Calu3 (cell line): ENCODE measurements at regions not wholly inside any gene's neighbourhood (a gene's known extent, or its start where the extent isn't known, plus 50 kb on each side); places are given as distances from the start of the nearest gene placed in this dataset.

Experiments used
- BruUV-seq: library from RNA; stranded (reverse); fragments of 400-500 nt; replicated peaks from 2 replicates; lab custom pipeline; 2021; lab: Mats Ljungman, UMichigan
- CTCF ChIA-PET: fragments of 300-600 bp; sonication (Branson Sonifier 250); formaldehyde crosslinking; loops from one replicate; lab custom pipeline; 2022; ENCODE audit warnings: antibody characterized with exemption; lab: Charles Lee
- DNase-seq: peaks from one replicate; pipeline ENCODE4 v3.0.0; 2022
- H3K27ac Mint-ChIP-seq: one replicate; pipeline ENCODE4 v1.8.0; 2022; ENCODE audit warnings: mixed read lengths; ENCODE audit not compliant: unreplicated experiment
- H3K27me3 Mint-ChIP-seq: one replicate; pipeline ENCODE4 v1.8.0; 2022; ENCODE audit warnings: mixed read lengths; ENCODE audit not compliant: unreplicated experiment
- H3K36me3 Mint-ChIP-seq: one replicate; pipeline ENCODE4 v1.8.0; 2022; ENCODE audit warnings: mild to moderate bottlenecking, moderate library complexity, mixed read lengths; ENCODE audit not compliant: insufficient read depth, unreplicated experiment
- H3K4me1 Mint-ChIP-seq: one replicate; pipeline ENCODE4 v1.8.0; 2022; ENCODE audit warnings: mild to moderate bottlenecking, low read depth, mixed read lengths; ENCODE audit not compliant: unreplicated experiment
- H3K4me3 Mint-ChIP-seq: one replicate; pipeline ENCODE4 v1.8.0; 2022; ENCODE audit warnings: mild to moderate bottlenecking, low read depth, moderate library complexity, mixed read lengths; ENCODE audit not compliant: unreplicated experiment
- H3K9me3 Mint-ChIP-seq: one replicate; pipeline ENCODE4 v1.8.0; 2022; ENCODE audit warnings: low read depth, mixed read lengths; ENCODE audit not compliant: unreplicated experiment
- intact Hi-C: fragments of 100-400 bp; cut with micrococcal nuclease; formaldehyde crosslinking; loops from one replicate; pipeline ENCODE4 v1.10.0; 2022; ENCODE audit not compliant: unreplicated experiment
- TF ChIP-seq, protein P1 (sequence below): fragments of 200-600 bp; IDR thresholded peaks from one replicate; pipeline ENCODE4 v1.8.0; 2022; ENCODE audit warnings: antibody characterized with exemption; ENCODE audit not compliant: unreplicated experiment

DNA sequence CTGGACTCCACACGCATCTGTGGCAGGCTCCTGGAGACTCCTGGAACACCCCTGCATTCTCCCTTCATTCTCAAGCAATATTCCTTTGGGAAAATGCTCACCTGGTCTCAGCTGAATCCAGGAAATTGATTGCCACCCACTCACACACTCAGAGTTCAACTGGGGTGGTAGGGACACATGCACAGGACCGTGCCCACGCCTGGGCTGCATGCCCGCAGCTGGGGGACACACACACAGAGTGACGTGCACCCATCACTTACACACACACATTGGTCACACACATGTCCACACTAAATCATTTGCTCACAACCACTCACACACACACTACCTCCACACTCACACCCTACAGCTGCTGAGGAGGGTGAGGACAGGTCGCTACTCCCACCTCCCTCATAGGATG is 84.8 kb downstream of the ENGASE start:
- no peak for DNase-seq
- peaks cover 100% of the 10 kb centered on the region for H3K27me3 Mint-ChIP-seq
- H3K27ac Mint-ChIP-seq = no peak overlapping the region
- no peak overlapping the region for H3K4me3 Mint-ChIP-seq
- H3K4me1 Mint-ChIP-seq = no peaks in the 10 kb centered on the region
- H3K36me3 Mint-ChIP-seq = no peaks in the 10 kb centered on the region
- TF ChIP-seq, protein P1, sequence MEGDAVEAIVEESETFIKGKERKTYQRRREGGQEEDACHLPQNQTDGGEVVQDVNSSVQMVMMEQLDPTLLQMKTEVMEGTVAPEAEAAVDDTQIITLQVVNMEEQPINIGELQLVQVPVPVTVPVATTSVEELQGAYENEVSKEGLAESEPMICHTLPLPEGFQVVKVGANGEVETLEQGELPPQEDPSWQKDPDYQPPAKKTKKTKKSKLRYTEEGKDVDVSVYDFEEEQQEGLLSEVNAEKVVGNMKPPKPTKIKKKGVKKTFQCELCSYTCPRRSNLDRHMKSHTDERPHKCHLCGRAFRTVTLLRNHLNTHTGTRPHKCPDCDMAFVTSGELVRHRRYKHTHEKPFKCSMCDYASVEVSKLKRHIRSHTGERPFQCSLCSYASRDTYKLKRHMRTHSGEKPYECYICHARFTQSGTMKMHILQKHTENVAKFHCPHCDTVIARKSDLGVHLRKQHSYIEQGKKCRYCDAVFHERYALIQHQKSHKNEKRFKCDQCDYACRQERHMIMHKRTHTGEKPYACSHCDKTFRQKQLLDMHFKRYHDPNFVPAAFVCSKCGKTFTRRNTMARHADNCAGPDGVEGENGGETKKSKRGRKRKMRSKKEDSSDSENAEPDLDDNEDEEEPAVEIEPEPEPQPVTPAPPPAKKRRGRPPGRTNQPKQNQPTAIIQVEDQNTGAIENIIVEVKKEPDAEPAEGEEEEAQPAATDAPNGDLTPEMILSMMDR = no peak
- no TSS peak for BruUV-seq
- no peaks in the 10 kb centered on the region for H3K9me3 Mint-ChIP-seq
- CTCF ChIA-PET = no interaction called here
- intact Hi-C loops = no loop called here

DNA sequence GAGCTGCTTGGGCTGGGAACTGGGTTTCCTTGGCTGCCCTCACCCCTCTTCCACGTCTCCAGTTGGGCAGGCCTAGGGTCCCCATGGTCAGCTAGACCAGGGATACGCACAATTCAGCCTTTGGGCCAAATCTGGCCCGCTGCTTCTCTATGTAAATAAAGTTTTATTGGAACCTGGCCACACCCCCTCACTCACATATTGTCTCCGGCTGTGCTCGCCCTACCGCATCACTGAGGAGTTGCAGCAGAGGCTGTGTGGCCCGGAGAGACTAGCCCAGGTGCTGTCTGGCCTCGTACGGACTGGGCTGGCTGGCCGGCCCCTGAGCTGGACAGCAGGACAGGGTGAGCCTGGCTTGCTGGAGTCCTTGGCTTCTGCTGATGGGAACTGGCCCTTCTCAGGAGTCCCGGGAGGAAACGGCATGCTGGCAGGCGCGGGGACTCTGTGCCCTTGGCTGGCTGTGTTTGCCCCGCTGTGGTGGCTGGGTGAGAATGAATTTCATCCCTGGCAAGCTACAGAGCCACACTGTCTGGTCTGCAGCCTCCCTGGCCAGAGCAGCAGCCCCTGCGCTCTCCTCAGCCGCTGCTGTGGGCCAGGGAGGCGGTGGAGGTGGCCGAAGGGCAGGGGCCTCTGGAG is 82.0 kb downstream of the ENGASE start:
- BruUV-seq = no TSS peak
- CTCF ChIA-PET = no interaction called here
- no peak overlapping the region for H3K4me3 Mint-ChIP-seq

DNA sequence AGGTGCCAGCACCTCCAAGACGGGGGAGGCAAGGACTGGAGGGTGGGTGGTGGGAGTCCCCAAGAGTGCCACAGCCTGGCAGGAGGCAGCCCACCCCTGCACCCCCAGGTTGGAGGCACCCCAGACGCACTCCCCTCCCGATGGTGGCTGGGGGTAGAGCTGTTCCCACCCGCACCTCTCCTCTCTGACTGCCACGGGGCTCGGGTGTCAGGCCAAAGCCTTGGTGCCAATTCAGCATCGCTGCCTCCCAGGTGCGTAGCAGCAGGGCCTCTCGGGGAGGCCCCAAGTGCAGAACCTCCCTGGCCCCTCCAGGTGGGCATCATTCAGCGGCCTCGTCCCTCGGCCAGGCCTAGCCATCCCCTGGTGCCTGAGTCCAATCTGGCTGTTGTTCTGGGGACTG is 81.1 kb downstream of the ENGASE start:
- TF ChIP-seq, protein P1 = no peak
- Mint-ChIP-seq H3K27ac (no peak overlapping the region), H3K4me1 (no peaks in the 10 kb centered on the region), H3K4me3 (no peak overlapping the region), H3K9me3 (no peaks in the 10 kb centered on the region), H3K36me3 (no peaks in the 10 kb centered on the region), H3K27me3 (peaks cover 100% of the 10 kb centered on the region)
- intact Hi-C loops = no loop called here
- BruUV-seq = no TSS peak
- CTCF ChIA-PET = no interaction called here
- DNase-seq = no peak

More for the DNA sequence above, 82.0 kb downstream of the ENGASE start:
- H3K27me3 Mint-ChIP-seq = peaks cover 100% of the 10 kb centered on the region
- intact Hi-C loops = no loop called here
- H3K36me3 Mint-ChIP-seq = no peaks in the 10 kb centered on the region
- no peaks in the 10 kb centered on the region for H3K4me1 Mint-ChIP-seq
- no peak for DNase-seq
- H3K9me3 Mint-ChIP-seq = no peaks in the 10 kb centered on the region
- H3K27ac Mint-ChIP-seq = no peak overlapping the region
- TF ChIP-seq, protein P1 = no peak

DNA sequence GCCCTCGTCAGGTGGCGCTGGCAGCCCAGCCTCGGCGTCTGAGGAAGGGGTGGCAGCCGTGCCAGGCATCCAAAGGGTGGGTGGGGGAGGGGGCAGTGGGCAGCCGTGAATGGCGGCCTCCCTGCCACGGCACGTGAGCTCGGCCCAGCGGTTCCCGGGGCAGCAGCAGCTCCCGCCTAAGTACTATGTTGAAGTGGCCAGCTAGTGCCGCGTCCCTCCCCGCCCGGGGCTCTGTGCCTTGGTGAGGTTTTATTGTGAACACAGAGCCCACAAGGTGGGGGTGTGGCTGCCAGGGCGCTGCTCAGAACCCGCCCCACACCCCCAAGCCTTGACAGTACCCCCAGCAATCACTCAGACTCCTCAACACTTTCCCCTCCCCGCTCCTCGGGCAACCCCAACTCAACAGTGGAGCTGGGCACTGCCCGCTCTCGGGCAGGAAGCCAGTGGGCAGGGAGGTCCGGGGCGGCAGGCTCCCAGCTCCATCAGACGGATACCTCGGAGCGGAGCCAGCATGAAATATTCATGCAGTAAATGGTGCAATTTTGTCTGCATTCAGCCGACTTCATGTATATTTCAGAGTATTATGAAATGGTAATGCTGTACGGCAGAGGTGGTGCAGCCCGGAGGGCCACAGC is 80.4 kb downstream of the ENGASE start:
- TF ChIP-seq, protein P1 = no peak
- BruUV-seq = no TSS peak
- intact Hi-C loops = no loop called here
- Mint-ChIP-seq H3K27me3 (peaks cover 100% of the 10 kb centered on the region), H3K27ac (no peak overlapping the region), H3K36me3 (no peaks in the 10 kb centered on the region), H3K4me1 (no peaks in the 10 kb centered on the region), H3K9me3 (no peaks in the 10 kb centered on the region), H3K4me3 (no peak overlapping the region)
- no peak for DNase-seq
- CTCF ChIA-PET = no interaction called here
